ENCODE measurements at regions not wholly inside any gene's neighbourhood (a gene's known extent, or its start where the extent isn't known, plus 50 kb on each side); places are given as distances from the start of the nearest gene placed in this dataset.

GRCh38 chr6:132936646-132937045 is 122.3 kb downstream of the RPS12 start:
- DNase-seq (ENCODE audit: low spot score): no peak

- DNase-seq (ENCODE audit: low spot score): no peak
Observed at GRCh38 chr6:132937466-132937906, 123.1 kb downstream of the RPS12 start.

- DNase-seq (ENCODE audit: low spot score): no peak
Observed at GRCh38 chr6:132948889-132949288, 134.5 kb downstream of the RPS12 start.

GRCh38 chr6:132950566-132950965 is 136.2 kb downstream of the RPS12 start:
- DNase-seq (ENCODE audit: low spot score): no peak

- DNase-seq (ENCODE audit: low spot score): no peak
Observed at GRCh38 chr6:132952031-132952867, 137.9 kb downstream of the RPS12 start.

- DNase-seq (ENCODE audit: low spot score): no peak
Observed at GRCh38 chr6:132952986-132953385, 138.6 kb downstream of the RPS12 start.

- DNase-seq (ENCODE audit: low spot score): no peak
Observed at GRCh38 chr6:132954222-132954621, 139.9 kb downstream of the RPS12 start.

GRCh38 chr6:132954936-132955335 is 140.6 kb downstream of the RPS12 start:
- DNase-seq (ENCODE audit: low spot score): no peak

- DNase-seq (ENCODE audit: low spot score): no peak
Observed at GRCh38 chr6:132959639-132960326, 145.4 kb downstream of the RPS12 start.

- DNase-seq (ENCODE audit: low spot score): no peak
Observed at GRCh38 chr6:132960720-132961119, 146.4 kb downstream of the RPS12 start.

GRCh38 chr6:132961122-132961521 is 146.8 kb downstream of the RPS12 start:
- DNase-seq (ENCODE audit: low spot score): no peak

- no peak for DNase-seq (ENCODE audit: low spot score)
Observed at GRCh38 chr6:132961610-132962009, 147.2 kb downstream of the RPS12 start.

- peak; percentile 39 for DNase-seq (ENCODE audit: low spot score)
Observed at GRCh38 chr6:132962936-132963868, 148.8 kb downstream of the RPS12 start.

GRCh38 chr6:132964101-132964867 is 149.9 kb downstream of the RPS12 start:
- no peak for DNase-seq (ENCODE audit: low spot score)

- no peak for DNase-seq (ENCODE audit: low spot score)
Observed at GRCh38 chr6:132964868-132965382, 150.6 kb downstream of the RPS12 start.

GRCh38 chr6:132967871-132968270 is 153.5 kb downstream of the RPS12 start:
- DNase-seq (ENCODE audit: low spot score): no peak

- no peak for DNase-seq (ENCODE audit: low spot score)
Observed at GRCh38 chr6:132968419-132968950, 154.1 kb downstream of the RPS12 start.

- DNase-seq (ENCODE audit: low spot score): no peak
Observed at GRCh38 chr6:132969196-132969595, 154.8 kb downstream of the RPS12 start.

- no peak for DNase-seq (ENCODE audit: low spot score)
Observed at GRCh38 chr6:132971676-132972075, 157.3 kb downstream of the RPS12 start.

- no peak for DNase-seq (ENCODE audit: low spot score)
Observed at GRCh38 chr6:132972254-132972653, 157.9 kb downstream of the RPS12 start.

GRCh38 chr6:132972971-132973370 is 158.6 kb downstream of the RPS12 start:
- DNase-seq (ENCODE audit: low spot score): no peak

All from CD4-positive, alpha-beta T cell treated with Interleukin-2 at 100 ng/mL for 4 hours (primary cell).